MM.1S (cell line): ENCODE measurements at regions not wholly inside any gene's neighbourhood (a gene's known extent, or its start where the extent isn't known, plus 50 kb on each side); places are given as distances from the start of the nearest gene placed in this dataset.

Experiments
- DNase-seq: peaks from one replicate; pipeline ENCODE4 v3.0.0-alpha.2; 2015
- H2AFZ ChIP-seq: fragments of 300-600 bp; sonication (generic); 2 replicates; pipeline ENCODE4 v1.6.0; 2016; ENCODE audit warnings: antibody characterized with exemption, low read length
- H3F3A ChIP-seq: fragments of 300-600 bp; sonication (generic); 2 replicates; pipeline ENCODE4 v1.6.1; 2016; ENCODE audit warnings: mild to moderate bottlenecking, antibody characterized with exemption, low read length, moderate library complexity, mixed read lengths; ENCODE audit not compliant: insufficient read depth
- H3K27ac ChIP-seq: fragments of 300-600 bp; sonication (generic); 2 replicates; pipeline ENCODE4 v1.5.1; 2016; ENCODE audit warnings: mild to moderate bottlenecking, low read length
- H3K27me3 ChIP-seq: fragments of 300-600 bp; sonication (generic); replicated peaks from 2 replicates; pipeline ENCODE4 v1.6.0; 2016; ENCODE audit warnings: low read length; ENCODE audit not compliant: insufficient read depth
- H3K36me3 ChIP-seq: fragments of 300-600 bp; sonication (generic); replicated peaks from 2 replicates; pipeline ENCODE4 v1.6.1; 2016; ENCODE audit warnings: mild to moderate bottlenecking, low read length, mixed read lengths; ENCODE audit not compliant: insufficient read depth
- H3K4me1 ChIP-seq: fragments of 300-600 bp; sonication (generic); 2 replicates; pipeline ENCODE4 v1.6.1; 2016; ENCODE audit warnings: low read length, mixed read lengths
- H3K4me2 ChIP-seq: fragments of 300-600 bp; sonication (generic); 2 replicates; pipeline ENCODE4 v1.6.0; 2016; ENCODE audit warnings: low read depth, low read length
- H3K4me3 ChIP-seq: fragments of 300-600 bp; sonication (generic); 2 replicates; pipeline ENCODE4 v1.5.1; 2016; ENCODE audit warnings: low read length, mixed read lengths
- H3K79me2 ChIP-seq: fragments of 300-600 bp; sonication (generic); 2 replicates; pipeline ENCODE4 v1.6.1; 2016; ENCODE audit warnings: mixed run types, low read length, mixed read lengths
- H3K9ac ChIP-seq: fragments of 300-600 bp; sonication (generic); 2 replicates; pipeline ENCODE4 v1.6.1; 2016; ENCODE audit warnings: low read length, mixed read lengths
- H3K9me2 ChIP-seq: fragments of 300-600 bp; sonication (generic); replicated peaks from 2 replicates; pipeline ENCODE4 v1.6.1; 2016; ENCODE audit warnings: mild to moderate bottlenecking, low read length, mixed read lengths; ENCODE audit not compliant: insufficient read depth
- H3K9me3 ChIP-seq: fragments of 300-600 bp; sonication (generic); replicated peaks from 2 replicates; pipeline ENCODE4 v1.6.1; 2016; ENCODE audit warnings: mild to moderate bottlenecking, low read length, mixed read lengths; ENCODE audit not compliant: insufficient read depth
- H4K20me1 ChIP-seq: fragments of 300-600 bp; sonication (generic); 2 replicates; pipeline ENCODE4 v1.6.1; 2016; ENCODE audit warnings: mild to moderate bottlenecking, low read length, moderate library complexity, mixed read lengths; ENCODE audit not compliant: insufficient read depth
- CTCF ChIP-seq: fragments of 300-600 bp; sonication (generic); IDR thresholded peaks from 2 replicates; pipeline ENCODE4 v1.5.1; 2016; ENCODE audit warnings: antibody characterized with exemption, low read length, mixed read lengths
- EZH2 ChIP-seq: fragments of 300-600 bp; sonication (generic); optimal IDR thresholded peaks from 2 replicates; pipeline ENCODE3; 2017; ENCODE audit warnings: low read depth, mild to moderate bottlenecking, antibody characterized with exemption, low read length, mixed read lengths
- EZH2phosphoT487 ChIP-seq: fragments of 300-600 bp; sonication (generic); IDR thresholded peaks from 2 replicates; pipeline ENCODE4 v1.6.1; 2018; ENCODE audit warnings: antibody characterized with exemption, low read length

- no peak overlapping the region for H3K9ac ChIP-seq
- no peak overlapping the region for H3K27ac ChIP-seq
- H3K79me2 ChIP-seq, result no peaks in the 10 kb centered on the region
- no peak overlapping the region for H3K4me3 ChIP-seq
- no peaks in the 10 kb centered on the region for H3K9me2 ChIP-seq
- no peaks in the 10 kb centered on the region for H3K9me3 ChIP-seq
- no peak overlapping the region for H2AFZ ChIP-seq
- H4K20me1 ChIP-seq, result no peaks in the 10 kb centered on the region
- no peaks in the 10 kb centered on the region for H3F3A ChIP-seq
- no peak overlapping the region for H3K4me2 ChIP-seq
- TF ChIP-seq CTCF (no peak), EZH2phosphoT487 (no peak), EZH2 (no peak)
- H3K36me3 ChIP-seq, result no peaks in the 10 kb centered on the region
- H3K4me1 ChIP-seq, result no peaks in the 10 kb centered on the region
- no peaks in the 10 kb centered on the region for H3K27me3 ChIP-seq
- no peak for DNase-seq
Measured at GRCh38 chr3:41080141-41080540, 119.2 kb upstream of the CTNNB1 start.

- H3K4me3 ChIP-seq, result no peak overlapping the region
- TF ChIP-seq CTCF, result no peak
- TF ChIP-seq EZH2phosphoT487, result no peak
- no peak for TF ChIP-seq EZH2
- H3K27me3 ChIP-seq, result no peaks in the 10 kb centered on the region
- H3K4me2 ChIP-seq, result no peak overlapping the region
- H3K9ac ChIP-seq, result no peak overlapping the region
- H3K27ac ChIP-seq, result no peak overlapping the region
- no peaks in the 10 kb centered on the region for H3F3A ChIP-seq
- no peaks in the 10 kb centered on the region for H3K36me3 ChIP-seq
- H3K9me3 ChIP-seq, result no peaks in the 10 kb centered on the region
- no peak overlapping the region for H2AFZ ChIP-seq
- no peaks in the 10 kb centered on the region for H3K79me2 ChIP-seq
- H3K9me2 ChIP-seq, result no peaks in the 10 kb centered on the region
- H3K4me1 ChIP-seq, result no peaks in the 10 kb centered on the region
- H4K20me1 ChIP-seq, result no peaks in the 10 kb centered on the region
- no peak for DNase-seq
Measured at GRCh38 chr3:41088882-41089281, 110.4 kb upstream of the CTNNB1 start.

GRCh38 chr3:41089566-41089965 lies 109.7 kb upstream of the CTNNB1 start:
- H3K79me2 ChIP-seq, result no peaks in the 10 kb centered on the region
- no peak overlapping the region for H3K4me2 ChIP-seq
- no peak for DNase-seq
- H3K36me3 ChIP-seq, result no peaks in the 10 kb centered on the region
- no peak for TF ChIP-seq CTCF
- no peak for TF ChIP-seq EZH2phosphoT487
- no peak for TF ChIP-seq EZH2
- H2AFZ ChIP-seq, result no peak overlapping the region
- no peaks in the 10 kb centered on the region for H3K9me3 ChIP-seq
- no peak overlapping the region for H3K27ac ChIP-seq
- no peaks in the 10 kb centered on the region for H3F3A ChIP-seq
- no peak overlapping the region for H3K4me3 ChIP-seq
- no peaks in the 10 kb centered on the region for H3K9me2 ChIP-seq
- H3K4me1 ChIP-seq, result no peaks in the 10 kb centered on the region
- H4K20me1 ChIP-seq, result no peaks in the 10 kb centered on the region
- no peak overlapping the region for H3K9ac ChIP-seq
- no peaks in the 10 kb centered on the region for H3K27me3 ChIP-seq

- H3K27me3 ChIP-seq, result no peaks in the 10 kb centered on the region
- no peak overlapping the region for H3K4me3 ChIP-seq
Measured at GRCh38 chr3:41092844-41093243, 106.5 kb upstream of the CTNNB1 start.

More at GRCh38 chr3:41092844-41093243, 106.5 kb upstream of the CTNNB1 start:
- Histone ChIP-seq H3K9ac (no peak overlapping the region), H4K20me1 (no peaks in the 10 kb centered on the region), H3K9me3 (no peaks in the 10 kb centered on the region), H3K9me2 (no peaks in the 10 kb centered on the region), H3K4me1 (no peaks in the 10 kb centered on the region), H2AFZ (no peak overlapping the region), H3K79me2 (no peaks in the 10 kb centered on the region), H3K27ac (no peak overlapping the region), H3K36me3 (no peaks in the 10 kb centered on the region), H3F3A (no peaks in the 10 kb centered on the region), H3K4me2 (no peak overlapping the region)
- TF ChIP-seq EZH2 (no peak), EZH2phosphoT487 (no peak), CTCF (no peak)
- no peak for DNase-seq
